NCI-H146 (cell line): ENCODE measurements at regions not wholly inside any gene's neighbourhood (a gene's known extent, or its start where the extent isn't known, plus 50 kb on each side); places are given as distances from the start of the nearest gene placed in this dataset.
A peak's percentile ranks its signal among the peaks of the same experiment; 100 is the strongest.
"Not testable (repeated sequence)": the region's sequence is repeated elsewhere in the genome, so short reads cannot be mapped to it uniquely, and the experiment has no call there.

Source experiments
- DNase-seq: peaks from one replicate; lab custom pipeline; 2025; lab: John Stamatoyannopoulos, UW

DNA sequence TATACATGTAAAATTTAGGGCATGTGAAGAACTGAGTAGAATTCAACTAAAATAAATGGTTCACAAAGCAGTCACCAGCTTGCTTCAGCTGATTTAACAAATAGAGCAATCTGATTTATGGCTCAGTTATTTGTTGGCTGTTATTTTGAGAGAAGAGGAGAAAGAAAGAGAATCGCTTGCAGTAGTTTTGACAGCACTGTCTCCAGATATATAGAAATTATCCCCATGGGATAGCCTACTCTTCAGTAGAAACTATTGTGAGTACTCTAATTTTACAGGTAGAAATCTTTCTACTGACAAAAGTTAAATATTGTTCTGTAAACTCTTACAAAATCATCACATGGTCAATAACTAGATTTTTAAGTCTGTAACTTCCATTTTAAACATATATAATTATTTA lies 1098.2 kb downstream of the MRPL39 start:
- DNase-seq: no peak

- no peak for DNase-seq
Observed at GRCh38 chr21:24486973-24487372, 1120.3 kb downstream of the MRPL39 start.

DNA sequence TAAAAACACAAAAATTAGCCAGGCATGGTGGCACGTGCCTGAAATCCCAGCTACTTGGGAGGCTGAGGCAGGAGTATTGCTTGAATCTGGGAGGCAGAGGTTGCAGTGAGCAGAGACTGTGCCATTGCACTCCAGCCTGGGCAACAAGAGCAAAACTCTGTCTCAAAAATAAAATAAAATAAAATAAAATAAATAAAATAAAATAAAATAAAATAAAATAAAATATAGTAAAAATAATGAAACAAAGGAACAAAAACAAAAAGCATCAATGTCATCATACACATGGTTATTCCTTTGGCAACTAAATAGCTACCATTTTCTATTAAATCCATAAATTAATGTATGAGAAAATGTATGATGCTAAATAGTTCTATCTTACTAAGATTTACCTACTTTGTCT lies 1123.9 kb downstream of the MRPL39 start:
- DNase-seq: not testable (repeated sequence)

GRCh38 chr21:24470852-24471251 lies 1136.4 kb downstream of the MRPL39 start:
- no peak for DNase-seq

- no peak for DNase-seq
Observed at GRCh38 chr21:24456358-24456757, 1150.9 kb downstream of the MRPL39 start.

DNA sequence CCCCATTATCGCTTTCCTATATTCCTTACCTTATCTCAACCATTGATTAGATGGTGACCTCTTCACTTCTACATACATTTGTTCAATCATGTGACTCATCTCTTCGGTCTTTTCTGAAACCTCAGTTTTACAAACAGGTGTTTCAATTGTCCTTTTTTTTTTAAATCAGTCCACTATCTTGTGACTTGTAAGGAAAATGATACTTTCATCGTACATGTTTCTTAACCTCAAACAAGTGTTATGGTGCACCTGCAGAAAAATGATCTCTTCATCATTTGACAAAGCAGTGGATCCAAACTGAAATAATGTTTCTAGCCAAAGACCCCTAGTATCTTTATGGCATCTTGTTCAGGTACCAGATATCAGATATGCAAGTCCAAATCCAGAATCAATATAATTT lies 1157.2 kb downstream of the MRPL39 start:
- DNase-seq: peak; percentile 43

DNA sequence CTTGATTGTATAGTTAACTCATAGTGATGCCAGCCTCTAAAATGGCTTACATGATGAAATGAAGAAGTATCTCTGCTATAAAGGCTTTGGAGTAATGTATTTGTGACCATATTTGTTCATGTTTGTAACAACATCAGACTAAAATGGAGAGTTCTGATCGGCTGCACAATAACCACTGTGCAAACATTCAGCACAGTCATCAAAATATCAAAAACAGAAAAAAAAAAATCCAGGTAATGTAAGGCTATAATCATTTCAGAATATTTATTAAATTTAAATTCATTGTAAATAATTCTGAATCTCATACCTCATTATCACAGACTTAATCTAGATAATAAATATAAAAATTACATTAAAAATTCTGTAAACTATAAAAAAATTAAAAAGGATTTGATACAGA lies 1161.8 kb downstream of the MRPL39 start:
- no peak for DNase-seq

GRCh38 chr21:24444736-24445135 lies 1162.5 kb downstream of the MRPL39 start:
- no peak for DNase-seq

DNA sequence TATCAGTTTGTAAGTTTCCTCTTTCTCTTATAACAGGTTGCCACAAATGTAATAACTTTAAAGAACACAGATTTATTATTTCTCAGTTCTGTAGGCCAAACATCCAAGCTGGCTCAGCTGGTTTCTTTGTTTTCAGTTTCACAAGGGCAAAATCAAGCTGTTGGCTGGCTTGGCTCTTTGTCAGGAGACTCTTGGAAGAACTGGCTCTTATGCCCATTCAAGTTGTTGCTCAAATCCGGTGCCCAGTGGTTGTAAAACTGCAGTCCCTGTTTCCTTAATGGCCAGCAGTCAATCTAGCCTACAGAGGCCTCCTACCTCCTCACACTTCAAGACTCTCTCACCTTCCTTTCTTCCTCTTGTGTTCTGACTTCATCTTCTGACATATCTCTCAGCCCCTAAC lies 1171.0 kb downstream of the MRPL39 start:
- no peak for DNase-seq

DNA sequence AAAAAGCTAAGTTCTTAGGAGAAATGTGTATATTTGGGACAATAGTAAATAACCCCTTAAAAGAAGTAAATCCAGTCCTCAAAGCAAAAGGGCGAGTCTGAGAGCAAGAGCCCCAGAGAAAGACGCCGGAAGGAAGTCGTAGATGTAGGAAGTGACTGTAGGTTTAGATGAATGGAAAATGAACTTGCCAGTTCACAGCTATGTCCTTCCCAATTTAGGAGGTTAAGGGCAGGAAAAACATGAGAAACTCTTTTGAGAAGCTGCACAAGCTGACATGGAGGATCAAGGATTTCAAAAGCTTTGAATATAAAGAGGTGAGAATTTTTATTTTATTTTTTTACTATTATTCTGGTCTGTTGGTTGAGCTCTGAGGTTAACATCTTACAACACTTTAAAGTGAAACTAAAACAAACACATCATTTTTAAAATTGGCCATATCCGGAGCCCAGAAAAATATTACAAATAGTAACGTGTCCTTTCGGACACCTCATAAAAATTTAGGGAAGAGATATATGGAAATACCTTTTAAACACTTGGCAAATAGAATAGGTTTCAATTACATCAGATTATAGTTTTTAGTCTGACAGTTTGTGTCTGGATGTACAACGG lies 1178.6 kb downstream of the MRPL39 start:
- no peak for DNase-seq

- DNase-seq: no peak
Observed at GRCh38 chr21:24424776-24425175, 1182.5 kb downstream of the MRPL39 start.

DNA sequence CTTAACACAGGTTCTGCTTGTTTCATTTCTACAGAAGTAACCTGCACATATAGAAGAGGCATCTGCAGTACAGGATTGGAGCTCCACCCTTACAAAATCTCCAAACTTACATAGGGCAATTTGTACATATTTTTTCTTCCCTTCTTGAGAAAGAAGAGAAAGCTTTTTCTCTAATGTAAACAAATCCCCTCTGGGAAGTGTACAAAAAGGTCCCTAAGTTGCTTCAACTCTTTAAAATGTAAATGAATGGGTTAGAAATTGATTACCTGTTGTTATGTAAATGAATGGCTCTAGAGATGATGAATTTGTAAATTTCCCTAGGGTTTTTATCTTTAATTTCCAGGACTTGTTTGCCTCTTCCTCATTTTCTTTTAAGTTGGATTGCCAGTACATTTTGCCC lies 1183.7 kb downstream of the MRPL39 start:
- no peak for DNase-seq

GRCh38 chr21:24420689-24421088 lies 1186.6 kb downstream of the MRPL39 start:
- DNase-seq: no peak

DNA sequence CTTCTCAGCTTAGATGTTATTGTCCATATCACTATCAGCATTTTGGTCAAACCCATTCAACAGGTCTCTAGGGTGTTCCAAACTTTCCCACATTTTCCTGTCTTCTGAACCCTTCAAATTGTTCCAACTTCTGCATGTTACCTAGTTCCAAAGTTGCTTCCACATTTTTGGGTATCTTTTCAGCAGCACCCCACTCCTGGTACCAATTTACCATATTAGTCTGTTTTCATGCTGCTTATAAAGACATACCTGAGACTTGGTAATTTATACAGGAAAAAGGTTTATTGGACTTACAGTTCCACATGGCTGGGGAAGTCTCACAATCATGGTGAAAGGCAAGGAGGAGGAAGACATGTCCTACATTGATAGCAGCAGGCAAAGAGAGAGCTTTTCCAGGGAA lies 1187.6 kb downstream of the MRPL39 start:
- not testable (repeated sequence) for DNase-seq

DNA sequence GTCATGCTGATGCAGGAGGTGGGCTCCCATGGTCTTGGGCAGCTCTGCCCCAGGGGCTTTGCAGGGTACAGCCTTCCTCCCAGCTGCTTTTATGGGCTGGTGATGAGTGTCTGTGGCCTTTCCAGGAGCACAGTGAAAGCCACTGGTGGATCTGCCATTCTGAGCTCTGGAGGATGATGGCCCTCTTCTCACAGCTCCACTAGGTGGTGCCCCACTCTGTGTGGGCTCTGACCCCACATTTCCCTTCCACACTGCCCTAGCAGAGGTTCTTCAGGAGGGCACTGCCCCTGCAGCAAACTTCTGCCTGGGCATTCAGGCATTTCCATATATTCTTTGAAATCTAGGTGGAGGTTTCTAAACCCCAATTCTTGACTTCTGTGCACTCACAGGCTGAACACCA lies 1188.6 kb downstream of the MRPL39 start:
- DNase-seq: no peak

DNA sequence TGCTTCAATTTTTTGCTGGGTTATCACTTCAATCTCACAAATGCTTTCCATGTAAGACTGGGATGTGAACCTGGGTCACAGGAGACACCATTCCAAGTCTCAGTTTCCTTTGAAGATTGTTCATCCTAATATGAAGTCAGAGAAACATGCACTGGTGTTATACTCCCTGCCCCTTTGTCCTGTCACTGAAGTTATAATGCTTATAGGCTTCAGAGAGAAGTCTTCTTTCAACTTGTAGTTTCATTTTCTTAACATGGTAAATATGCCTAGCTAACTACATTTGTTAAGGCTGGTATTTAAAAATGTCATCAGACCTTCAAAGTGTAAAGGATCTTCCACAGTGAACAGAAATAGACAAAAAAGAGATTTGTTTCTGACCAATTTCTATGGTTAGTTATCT lies 1195.9 kb downstream of the MRPL39 start:
- no peak for DNase-seq

- DNase-seq: no peak
Observed at GRCh38 chr21:24403221-24403620, 1204.1 kb downstream of the MRPL39 start.

DNA sequence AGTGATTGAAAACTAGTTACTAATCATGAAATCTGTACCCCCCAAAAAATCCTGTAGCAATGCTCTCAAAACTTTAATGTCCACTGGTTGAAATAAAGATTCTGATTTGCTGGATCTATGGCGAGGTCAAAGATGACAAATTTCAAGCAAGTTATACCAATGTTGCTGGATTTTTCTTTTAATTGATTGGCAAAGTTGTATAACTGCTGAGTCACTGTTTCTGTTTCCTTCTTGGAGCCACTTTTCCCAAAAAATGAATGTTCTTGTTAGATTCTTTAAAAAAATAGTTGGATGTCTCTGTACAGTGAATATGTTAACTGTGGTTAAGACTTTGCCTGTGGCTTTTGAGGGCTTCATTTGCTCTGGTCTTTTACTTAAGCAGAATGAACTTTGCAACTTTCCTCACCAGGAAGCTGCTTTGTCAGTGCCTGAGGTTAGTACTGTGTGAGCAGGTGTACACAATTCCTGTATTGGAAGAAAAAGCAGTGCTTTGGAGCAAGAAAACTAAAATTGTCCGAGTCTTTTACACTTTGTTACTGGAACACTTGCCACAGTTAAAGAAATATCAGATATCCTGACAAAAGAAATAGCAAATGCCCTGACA lies 1211.9 kb downstream of the MRPL39 start:
- peak; percentile 20 for DNase-seq

- DNase-seq: no peak
Observed at GRCh38 chr21:24375201-24375600, 1232.1 kb downstream of the MRPL39 start.

GRCh38 chr21:24372506-24372905 lies 1234.8 kb downstream of the MRPL39 start:
- no peak for DNase-seq

- DNase-seq: no peak
Observed at GRCh38 chr21:24369746-24370145, 1237.5 kb downstream of the MRPL39 start.

- DNase-seq: no peak
Observed at GRCh38 chr21:24369278-24369677, 1238.0 kb downstream of the MRPL39 start.

DNA sequence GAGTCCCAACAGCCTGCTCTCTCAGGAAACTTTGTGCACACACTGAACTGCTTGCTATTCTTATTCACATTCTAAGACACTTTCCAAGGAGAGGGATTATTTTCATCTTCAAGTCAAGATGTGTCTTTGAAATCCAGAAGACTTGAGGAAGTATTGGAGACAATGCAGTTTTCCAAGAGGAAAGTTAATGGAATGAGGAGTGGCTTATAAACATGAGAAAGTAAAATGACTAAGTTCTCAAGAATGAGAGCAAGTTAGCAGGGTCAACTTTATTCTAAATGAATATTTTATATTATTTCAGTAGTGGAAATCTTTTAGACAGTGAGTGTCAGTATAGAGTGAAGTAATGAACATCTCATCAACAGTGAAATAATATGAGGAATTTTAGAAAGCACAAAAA lies 1239.3 kb downstream of the MRPL39 start:
- no peak for DNase-seq

DNA sequence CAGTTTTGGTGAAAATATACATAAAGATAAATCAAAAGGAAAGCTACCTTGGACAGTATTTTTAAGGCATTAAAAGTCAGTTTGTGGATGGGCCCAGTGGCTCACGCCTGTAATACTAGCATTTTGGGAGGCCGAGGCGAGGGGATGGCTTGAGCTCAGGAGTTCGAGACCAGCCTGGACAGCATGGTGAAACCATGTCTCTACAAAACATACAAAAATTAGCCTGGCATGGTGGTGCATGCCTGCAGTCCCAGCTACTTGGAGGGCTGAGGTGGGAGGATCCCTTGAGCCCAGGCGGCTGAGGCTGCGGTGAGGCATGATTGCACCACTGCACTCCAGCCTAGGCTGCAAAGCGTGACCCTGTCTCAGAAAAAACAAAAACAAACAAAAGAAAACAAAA lies 1253.8 kb downstream of the MRPL39 start:
- DNase-seq: no peak
